Stromal cell of bone marrow (primary cell): ENCODE measurements at regions not wholly inside any gene's neighbourhood (a gene's known extent, or its start where the extent isn't known, plus 50 kb on each side); places are given as distances from the start of the nearest gene placed in this dataset.

Source experiments
- DNase-seq: peaks from one replicate; pipeline ENCODE4 v3.0.0-alpha.2; 2012; ENCODE audit warnings: low read depth

DNA sequence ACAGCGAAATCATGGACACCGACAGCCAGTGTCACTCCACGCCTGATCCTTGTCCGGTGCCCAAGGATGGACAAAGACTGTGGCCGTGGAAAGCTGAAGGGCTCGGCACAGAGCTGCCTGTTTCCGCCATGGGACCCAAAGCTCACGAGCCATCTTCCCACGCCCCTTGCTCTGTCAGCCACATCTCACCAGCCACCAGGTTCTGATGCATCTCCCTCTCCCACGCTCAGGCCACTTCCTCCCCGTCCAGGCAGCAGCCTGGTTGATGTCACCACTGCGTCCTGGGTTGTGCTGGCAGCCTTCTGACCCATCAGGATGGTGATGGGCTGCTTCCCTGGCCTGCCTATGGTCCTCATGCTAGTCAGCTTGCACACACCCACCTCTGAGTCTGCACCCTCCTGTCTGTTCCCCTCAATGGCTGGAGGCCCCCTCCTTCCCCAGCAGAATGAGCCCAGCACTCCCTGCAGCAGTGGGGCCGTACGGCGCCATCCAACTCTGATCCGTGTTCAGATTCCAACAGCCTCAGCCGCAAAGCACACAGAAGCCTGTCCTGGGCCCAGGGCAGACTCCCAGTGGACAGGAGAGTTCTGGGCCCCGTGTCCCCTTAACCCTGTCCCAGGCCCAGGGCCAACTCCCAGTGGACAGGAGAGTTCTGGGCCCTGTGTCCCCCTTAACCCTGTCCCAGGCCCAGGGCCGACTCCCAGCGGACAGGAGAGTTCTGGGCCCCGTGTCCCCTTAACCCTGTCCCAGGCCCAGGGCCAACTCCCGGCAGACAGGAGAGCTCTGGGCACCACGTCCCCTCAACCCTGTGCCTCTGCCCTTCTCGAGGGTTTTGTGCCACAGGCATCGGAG lies 259.5 kb downstream of the BRD1 start:
- DNase-seq: no peak

DNA sequence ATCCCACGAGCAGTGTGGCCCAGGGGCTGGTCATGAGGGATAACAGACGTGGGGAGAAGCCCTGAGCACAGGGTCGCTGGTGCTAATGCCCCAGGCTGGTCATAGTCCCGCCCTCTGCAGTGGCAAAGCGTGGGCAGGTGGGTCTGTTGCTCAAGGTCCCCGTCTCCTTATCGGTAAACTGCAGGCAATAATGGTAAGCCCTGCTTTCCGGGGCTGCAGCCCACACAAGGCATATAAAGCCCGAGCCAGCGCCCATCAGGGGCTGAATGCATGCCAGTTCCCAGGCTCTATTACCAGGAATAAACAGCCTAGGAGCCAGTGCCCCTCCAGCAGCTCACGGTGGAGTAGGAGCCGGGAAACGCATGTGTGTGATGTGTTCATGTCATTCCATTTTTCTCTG lies 261.0 kb downstream of the BRD1 start:
- DNase-seq: no peak

DNA sequence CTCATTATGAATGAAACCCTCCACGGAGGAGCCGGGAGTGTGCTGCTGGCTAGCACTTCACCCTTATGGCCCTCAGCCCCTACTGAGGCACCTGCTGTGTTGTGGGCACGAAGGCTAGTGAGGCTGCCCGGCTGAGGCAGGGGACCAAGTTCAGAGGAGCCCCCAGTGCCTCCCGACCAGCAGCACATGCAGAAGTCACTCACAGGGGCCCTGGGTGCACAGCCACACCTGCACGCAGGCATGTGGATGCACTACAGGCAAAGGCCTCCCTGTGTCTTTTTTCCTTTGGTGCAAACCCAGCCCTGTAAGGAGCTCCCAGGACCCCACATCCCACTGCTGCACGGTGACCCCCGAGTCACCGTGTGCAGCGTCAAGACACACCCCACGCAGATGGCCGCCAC lies 261.5 kb downstream of the BRD1 start:
- DNase-seq: no peak

DNA sequence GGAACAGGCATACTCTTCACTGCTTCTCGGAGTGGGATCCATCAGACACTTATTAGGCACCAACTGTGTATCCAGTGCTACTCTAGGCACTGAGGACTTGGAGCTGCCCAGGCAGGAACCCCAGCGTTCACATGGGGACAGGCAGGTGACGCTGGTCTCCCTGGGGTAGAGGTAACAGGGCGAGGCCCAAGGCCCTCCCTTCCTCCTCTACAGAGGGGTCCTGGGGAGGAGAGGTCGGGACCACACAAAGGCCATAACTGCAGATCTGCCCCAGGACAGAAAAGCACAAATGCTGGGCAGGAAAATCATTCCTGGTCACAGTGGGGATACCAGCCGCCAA lies 262.2 kb downstream of the BRD1 start:
- no peak for DNase-seq

DNA sequence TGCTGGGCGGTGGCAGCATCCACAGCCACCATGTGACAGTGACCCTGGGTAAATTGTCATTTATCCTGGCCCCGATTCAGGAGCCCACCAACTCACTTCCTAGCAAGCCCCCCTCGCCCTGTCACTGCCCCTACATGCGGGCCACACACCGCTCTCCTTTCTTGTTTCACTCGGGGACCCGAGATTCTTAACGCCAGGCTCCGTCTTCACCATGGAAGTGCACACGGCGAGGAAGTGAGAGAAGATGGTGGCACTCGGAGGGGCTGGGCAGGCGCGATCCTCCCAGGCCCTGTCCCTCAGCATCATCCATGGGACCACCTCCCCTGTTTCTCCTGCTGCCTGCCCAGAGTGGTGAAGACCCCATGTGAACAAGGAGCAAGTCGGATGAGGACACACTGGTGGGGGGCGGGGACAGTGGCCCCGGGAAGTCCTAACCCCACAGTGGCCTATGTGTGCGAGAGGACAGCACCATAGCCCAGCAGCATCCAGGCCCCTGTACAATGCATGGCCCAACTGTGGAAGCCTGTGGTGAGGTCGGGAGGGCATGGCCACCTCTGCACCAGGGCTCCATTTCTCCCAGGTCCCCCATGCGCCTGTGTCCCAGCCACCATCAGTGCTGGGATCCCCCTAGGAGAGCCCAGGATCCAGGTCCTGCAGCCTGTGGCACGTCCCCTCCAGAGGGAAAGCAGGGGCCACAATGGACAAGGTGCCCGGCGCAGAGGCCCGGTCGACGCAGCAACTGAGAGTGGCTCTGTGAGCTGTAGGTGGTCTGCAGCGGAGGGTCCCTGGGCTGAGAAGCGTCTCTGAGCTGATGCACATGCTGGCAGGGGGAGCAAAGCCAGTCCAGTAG lies 262.8 kb downstream of the BRD1 start:
- no peak for DNase-seq

DNA sequence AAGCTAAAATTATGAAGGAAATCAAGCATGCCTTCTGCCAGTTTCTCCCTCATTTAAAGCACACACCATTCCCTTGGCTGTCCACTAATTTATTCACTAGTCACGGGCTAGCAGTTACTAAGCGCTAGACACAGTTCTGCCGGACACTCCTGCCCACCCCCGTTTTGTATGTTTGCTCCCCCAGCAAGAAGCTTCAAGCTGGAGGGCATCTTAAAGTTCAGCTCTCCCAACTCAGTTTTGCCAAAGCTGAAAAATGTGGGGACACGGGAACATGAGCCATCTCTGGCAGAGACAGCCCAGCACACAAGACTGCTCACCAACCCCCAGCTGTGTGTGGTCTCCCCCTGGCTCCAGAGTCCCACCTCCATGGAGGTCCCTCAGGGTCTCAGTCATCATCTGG lies 263.6 kb downstream of the BRD1 start:
- DNase-seq: no peak

DNA sequence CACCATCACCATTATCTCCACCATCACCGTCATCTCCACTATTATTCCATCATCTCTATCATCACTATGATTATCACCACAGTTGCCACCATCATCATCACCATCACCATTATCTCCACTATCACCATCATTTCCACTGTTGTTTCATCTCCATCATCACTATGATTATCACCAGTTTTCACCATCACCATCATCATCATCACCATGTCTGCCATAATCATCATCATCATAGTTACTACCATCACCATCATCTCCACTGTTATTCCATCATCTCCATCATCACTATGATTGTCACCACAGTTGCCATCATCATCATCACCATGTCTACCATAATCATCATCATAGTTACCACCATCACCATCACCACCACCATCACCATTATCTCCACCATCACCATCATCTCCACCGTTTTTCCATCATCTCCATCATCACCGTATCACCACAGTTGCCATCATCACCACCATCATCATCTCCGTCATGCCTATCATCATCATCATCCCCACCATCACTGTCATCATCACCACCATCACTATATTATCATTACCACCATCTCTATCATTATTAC lies 264.9 kb downstream of the BRD1 start:
- no peak for DNase-seq

DNA sequence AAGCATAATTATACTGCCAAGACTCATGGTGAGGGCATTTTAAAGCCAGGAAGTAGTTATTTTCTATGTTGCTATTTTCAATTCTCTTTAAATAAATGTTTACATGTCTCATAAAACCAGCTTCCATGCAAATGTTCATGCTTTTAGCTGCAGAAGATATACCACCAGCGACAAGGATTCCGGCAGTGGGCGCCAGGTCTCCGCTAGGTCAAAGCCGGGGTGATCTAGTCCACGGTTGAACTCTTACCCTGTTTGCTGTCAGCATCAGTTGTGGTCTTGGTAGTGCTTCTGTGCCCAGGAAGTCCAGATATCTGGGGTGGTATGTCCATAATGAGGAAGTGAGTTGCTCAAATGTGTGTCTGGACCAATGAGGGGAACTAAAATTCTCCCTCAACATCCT lies 265.7 kb downstream of the BRD1 start:
- no peak for DNase-seq

DNA sequence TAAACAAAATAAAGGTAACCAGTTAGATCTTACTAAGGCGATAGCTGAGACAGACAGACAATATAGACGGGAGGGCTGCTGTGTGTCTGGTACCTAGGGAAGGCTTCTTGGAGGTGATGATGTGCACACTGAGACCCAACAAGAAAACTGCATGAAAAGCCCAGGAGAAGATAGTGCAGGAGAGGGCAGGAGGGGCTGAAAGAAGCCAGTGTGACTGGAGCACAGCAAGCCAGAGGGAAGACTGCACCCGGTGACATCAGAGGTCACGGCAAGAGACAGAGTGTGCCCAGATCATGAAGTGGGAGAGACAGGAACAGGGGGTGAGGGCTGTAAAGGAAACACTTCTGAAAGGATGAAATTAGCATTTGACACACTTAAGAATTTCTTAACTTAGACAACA lies 266.3 kb downstream of the BRD1 start:
- DNase-seq: no peak

DNA sequence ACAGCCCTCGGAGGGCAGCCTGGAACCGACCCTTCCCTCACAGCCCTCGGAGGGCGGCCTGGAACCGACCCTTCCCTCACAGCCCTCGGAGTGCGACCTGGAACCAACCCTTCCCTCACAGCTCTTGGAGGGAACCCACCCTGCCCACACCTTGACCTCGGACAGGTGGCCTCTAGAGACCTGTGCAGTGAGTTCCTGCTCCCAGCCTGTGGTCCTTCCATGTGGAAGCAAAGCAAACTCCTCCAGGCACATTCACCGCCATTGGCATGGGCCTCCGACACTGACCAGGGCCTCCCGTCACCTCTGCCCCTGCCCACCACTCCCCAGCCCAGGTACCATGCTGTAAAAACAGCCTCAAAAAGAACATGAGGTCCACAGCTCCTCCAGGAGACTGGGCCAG lies 272.1 kb downstream of the BRD1 start:
- no peak for DNase-seq

DNA sequence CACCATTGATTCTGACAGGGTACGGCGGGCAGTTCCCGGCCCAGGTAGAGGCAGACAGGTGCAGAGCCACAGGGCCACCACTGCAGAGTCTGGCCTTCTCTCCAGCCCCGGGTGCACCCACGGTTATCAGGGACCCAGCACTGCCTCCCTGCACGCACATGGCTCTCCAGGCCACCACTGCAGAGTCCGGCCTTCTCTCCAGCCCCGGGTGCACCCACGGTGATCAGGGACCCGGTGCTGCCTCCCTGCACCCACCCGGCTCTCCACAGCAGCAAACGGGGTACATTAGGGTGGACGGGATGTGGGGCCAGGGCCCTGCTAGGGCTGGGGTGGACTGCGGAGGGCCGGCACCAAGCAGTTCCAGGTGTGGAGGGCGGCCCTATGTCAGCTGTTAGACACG lies 272.9 kb downstream of the BRD1 start:
- DNase-seq: no peak

DNA sequence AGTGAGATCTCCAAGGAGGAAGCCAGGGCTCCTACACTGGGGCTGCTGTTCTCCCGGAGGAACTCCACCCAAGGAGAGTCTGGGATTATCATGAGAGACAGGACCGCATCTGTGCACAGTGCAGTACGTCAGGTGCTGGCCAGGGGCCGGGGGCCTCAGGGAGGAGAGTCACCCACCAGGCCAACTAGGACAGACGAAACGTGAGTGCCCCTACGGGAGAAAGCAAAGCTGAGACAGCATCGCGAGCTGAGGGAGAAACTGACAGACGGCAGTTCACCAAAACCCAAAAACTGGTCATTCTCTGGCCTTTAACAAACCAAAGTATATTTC lies 273.4 kb downstream of the BRD1 start:
- no peak for DNase-seq

DNA sequence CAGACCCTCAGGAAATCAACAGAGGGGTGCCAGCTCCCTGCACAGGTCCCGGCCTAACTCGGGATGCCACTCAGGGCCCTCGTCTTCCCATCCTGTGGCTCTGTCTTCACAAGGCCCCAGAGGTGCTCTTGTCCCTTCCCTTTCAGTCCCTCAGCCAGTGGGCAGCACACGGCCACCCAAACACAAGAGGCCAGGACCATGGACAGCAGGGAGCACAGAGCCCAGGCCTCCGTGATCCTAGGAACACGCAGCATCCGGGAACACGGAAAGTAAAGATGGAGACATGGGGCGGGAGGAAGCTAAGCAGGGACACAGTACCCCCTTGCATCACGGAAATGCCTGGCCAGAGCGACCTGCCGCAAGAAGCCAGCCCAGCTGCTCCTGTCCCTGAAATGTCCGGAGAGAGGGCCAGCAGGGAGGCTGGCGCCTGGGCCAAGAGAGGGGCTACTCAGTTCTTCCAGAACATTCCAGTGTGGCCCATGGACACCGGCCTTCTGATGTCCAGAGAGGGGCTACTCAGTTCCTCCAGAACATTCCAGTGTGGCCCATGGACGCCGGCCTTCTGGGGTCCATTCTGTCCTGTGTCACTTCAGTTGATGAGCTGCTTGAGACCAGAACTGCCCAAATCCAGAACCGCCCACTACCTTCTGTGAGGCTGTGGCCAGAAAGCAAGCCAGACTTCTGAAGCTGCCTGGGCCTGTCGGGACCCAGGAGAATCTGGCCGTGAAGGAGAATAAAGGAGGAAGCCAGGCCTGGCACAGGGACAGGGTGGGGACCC lies 274.0 kb downstream of the BRD1 start:
- DNase-seq: no peak

DNA sequence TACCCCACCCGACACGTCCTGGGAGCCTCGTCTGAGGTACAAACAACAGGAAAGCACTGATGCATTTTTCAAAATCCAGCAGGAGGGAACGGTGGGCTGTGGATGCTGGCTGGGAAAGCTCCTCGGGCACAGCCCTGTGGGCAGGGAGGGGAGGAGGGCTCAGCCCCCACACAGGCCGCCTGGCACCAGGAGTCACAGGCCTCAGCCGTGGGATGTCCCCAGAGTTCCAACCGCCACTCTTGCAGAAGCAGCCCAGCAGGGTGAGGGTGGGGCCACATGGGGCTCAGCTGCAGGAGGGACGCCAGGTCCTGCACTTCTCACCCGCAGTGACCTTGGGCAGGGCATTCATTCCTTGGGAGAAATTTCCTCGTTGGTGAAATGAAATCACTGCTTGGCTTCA lies 274.6 kb downstream of the BRD1 start:
- no peak for DNase-seq

DNA sequence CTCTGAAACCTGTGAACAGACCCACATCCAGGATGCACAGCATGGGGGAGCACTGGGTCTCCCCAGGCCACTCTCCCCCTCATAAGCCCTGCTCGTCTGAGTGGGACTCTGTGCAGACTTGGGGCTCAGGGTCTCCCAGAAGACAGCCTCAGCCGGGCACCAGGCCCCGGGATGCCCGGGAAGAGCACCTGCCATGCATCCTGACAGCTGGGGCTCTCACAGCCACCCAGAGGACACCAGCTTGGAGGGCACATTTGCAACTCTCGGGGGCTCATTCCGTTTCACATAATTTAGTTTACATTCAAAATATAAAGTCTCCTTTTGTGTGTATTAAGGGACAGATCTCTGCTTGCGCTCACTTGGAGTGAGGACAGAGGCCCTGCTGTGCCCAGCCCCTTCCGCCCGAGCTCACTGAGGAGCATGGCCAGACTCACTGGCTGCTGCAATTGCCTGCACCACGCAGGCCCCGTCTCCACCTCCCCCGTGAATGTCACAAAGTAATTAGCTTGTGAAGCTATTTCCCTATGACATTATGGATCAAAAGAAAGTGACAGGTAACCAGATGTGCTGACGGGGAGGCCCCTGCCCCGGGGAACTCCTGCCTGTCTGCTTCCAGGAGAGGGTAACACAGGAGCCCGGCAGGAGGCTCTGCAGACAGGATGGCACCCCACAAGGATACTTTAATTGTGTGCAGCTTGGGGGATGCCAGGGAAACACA lies 275.6 kb downstream of the BRD1 start:
- DNase-seq: no peak

DNA sequence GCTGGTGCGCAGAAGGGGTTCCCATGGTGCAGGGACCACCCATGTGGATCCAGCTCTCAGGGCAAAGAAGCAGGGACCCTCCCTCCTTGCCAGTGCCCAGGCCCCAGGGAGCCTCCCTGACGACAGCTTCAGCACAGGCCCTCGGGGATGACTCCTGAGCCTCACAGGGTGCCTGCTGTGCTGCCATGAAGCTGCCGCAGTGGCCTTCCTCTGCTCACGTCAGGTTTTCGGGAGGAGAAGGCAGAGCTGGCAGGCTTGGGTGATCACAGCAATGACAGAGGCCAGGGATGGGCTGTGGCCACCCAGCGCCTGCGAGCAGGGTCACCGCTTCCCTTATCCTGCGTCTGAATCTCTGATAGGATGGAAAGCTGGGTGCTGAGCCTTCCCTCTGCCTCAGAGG lies 276.2 kb downstream of the BRD1 start:
- DNase-seq: no peak

DNA sequence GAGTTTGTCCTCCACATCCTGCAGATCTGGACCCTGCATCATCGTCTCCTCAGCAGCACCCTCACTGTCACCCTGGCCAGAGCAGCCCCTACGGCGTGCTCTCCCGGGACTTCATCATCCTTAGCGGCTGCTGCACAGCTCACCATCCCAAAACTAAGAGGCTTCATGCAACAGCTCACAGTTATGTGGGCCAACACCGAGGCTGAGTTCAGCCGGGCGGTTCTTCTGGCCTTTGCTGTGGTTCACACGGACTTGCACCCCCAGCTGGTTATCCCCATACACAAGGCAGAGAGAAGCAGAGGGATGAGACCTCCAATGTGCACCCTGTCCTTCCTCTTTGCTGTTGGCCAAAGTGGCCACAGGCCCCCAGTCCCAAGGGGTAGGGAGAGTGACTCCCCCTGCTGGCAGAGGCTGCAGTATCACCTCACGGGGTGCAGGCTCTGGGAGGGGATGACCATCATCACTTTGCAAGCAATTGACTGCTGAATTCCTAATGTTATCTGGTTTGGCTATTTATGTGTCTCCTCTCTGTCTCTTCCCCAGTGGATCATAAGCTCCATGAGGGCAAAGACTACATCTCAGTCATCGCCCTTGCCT lies 276.8 kb downstream of the BRD1 start:
- no peak for DNase-seq

DNA sequence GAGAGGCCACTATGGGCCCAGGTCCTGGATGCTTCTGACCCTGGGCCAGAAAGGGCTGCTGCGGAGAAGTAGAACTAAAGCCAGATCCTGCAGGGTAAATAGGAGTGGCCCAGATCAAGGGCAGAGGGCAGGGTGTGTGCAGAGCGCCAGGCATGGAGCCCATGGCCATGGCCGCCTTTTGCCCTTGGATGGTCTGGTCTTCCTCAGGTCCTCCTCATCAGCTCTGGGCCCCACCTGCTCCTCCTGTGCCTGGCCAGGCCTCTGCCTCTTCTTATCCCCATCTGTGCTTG lies 277.6 kb downstream of the BRD1 start:
- DNase-seq: no peak

DNA sequence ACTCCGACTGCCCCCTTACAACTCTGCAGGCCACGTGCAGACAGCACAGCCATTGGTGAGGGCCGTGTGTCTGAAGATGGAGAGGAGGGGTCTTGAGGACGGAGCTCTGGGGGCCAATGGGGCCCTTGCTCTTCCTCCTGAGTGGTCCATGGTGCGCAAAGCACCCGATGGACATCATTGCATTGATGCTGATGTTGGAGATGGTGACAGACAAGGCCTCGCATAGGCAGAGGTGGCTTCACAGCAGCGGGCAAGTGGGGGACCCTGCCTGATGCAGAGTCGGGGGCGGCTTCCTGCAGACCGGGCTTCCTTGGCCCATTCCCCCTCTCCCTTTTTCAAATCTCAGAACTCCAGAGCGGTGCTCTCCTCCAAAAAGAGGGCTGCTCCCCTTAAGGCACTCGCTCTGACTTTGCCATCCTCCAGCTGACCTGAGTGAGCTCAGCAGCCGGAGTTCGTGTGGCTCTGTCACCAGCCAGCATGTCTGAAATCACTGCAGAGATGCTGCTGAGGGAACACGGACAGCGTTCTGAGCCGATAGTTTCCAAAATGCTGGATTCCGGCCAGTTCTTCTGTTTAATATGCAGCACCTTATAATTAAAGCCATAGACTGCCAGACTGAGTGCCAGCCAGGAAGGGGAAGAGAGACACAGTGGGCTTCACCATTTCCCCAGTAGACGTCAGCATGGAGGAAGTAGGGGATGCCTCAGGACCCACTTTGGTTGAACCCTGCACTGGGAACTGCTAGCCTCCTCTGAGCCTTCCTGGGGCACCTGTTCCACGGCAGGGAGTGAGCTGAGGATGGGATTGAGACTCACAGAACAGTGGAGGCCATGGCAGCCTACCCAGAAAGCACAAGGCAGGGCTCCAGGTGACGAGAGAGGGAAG lies 278.2 kb downstream of the BRD1 start:
- no peak for DNase-seq

DNA sequence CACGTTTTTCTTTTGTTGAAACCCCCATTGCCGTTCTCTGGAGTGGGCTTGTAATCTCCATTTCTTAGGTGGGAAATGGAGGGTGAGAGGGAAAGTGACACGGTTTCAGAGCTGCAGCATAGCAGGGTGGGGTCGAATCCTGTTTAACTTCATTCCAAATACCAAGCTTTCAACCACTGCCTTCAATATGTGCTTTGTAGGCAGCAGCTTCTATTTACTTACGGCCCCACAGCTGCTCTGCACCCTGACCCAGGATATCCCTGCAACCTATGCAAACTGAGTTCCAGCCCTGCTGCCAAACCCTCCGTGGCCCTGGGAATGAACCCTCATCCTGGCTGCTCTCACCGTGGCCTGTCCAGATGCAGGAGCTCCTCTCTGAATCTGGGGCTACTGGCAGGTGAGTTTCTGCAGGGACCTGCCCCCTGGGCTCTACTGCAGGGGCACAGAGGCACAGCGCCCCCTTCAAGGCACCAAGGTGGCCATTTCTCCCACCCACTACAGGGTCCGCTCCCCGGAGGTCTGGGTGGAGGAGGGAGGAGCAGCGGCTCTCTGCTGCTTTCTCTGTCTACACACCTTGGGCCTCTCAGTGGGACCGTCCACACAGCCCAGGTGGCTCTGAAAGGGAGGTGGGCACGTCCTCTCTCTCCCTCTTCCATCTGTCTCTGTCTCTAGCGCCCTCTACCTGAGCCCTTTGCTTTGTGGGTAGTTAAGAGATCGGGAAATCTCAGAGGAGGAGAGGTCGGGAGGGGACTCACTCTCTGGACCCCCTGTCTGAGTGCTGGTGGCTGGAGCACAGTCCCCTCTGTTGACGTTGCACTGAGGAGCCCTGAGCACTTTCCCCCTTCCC lies 279.1 kb downstream of the BRD1 start:
- no peak for DNase-seq
